Keratinocyte (primary cell): ENCODE measurements at regions not wholly inside any gene's neighbourhood (a gene's known extent, or its start where the extent isn't known, plus 50 kb on each side); places are given as distances from the start of the nearest gene placed in this dataset.

Experiments used
- DNase-seq: peaks from one replicate; pipeline ENCODE4 v3.0.0-alpha.2; 2011; ENCODE audit warnings: low read depth, missing footprints, low spot score
- FAIRE-seq: peaks from 2 replicates; lab custom pipeline; 2011; peaks lifted over from hg19 to GRCh38; lab: Jason Lieb, UNC
- H2AFZ ChIP-seq: 2 replicates; pipeline ENCODE4 v1.6.0; 2012; ENCODE audit warnings: low read length, control low read depth, inconsistent platforms; ENCODE audit not compliant: control insufficient read depth
- H3K27ac ChIP-seq: 2 replicates; pipeline ENCODE4 v1.5.1; 2011; ENCODE audit warnings: low read length; ENCODE audit not compliant: control insufficient read depth, insufficient read depth
- H3K27me3 ChIP-seq: 3 replicates; pipeline ENCODE4 v1.6.0; 2011; ENCODE audit warnings: low read length; ENCODE audit not compliant: control insufficient read depth, insufficient read depth; ENCODE audit errors: extremely low read depth
- H3K36me3 ChIP-seq, 2 experiments: 2 replicates in 1 of 2; 3 replicates in 1 of 2; pipeline ENCODE4 v1.5.1; 2011; ENCODE audit warnings: low read length in 2 of 2, mild to moderate bottlenecking in 1 of 2; ENCODE audit not compliant: control insufficient read depth in 2 of 2, insufficient read depth in 2 of 2; ENCODE audit errors: extremely low read depth in 1 of 2
- H3K4me1 ChIP-seq: 3 replicates; pipeline ENCODE4 v1.5.1; 2011; ENCODE audit warnings: low read length; ENCODE audit not compliant: control insufficient read depth, insufficient read depth; ENCODE audit errors: extremely low read depth
- H3K4me2 ChIP-seq: 3 replicates; pipeline ENCODE4 v1.6.0; 2011; ENCODE audit warnings: low read depth, low read length; ENCODE audit not compliant: control insufficient read depth, insufficient read depth; ENCODE audit errors: extremely low read depth
- H3K4me3 ChIP-seq, 3 experiments: fragments of 200-600 bp in 1 of 3; sonication (generic) in 1 of 3; 2 replicates in 2 of 3; 3 replicates in 1 of 3; pipeline ENCODE4 v1.5.1; 2011 to 2016; ENCODE audit warnings: low read length in 3 of 3, mild to moderate bottlenecking in 3 of 3, control low read depth in 2 of 3, inconsistent platforms in 1 of 3, low read depth in 1 of 3, mixed read lengths in 1 of 3, mixed run types in 1 of 3, moderate library complexity in 1 of 3; ENCODE audit not compliant: control insufficient read depth in 2 of 3, insufficient read depth in 2 of 3; ENCODE audit errors: extremely low read depth in 1 of 3
- H3K79me2 ChIP-seq: 2 replicates; pipeline ENCODE4 v1.6.0; 2012; ENCODE audit warnings: low read length; ENCODE audit not compliant: control insufficient read depth, insufficient read depth
- H3K9ac ChIP-seq: 3 replicates; pipeline ENCODE4 v1.6.0; 2011; ENCODE audit warnings: low read length; ENCODE audit not compliant: control insufficient read depth, insufficient read depth; ENCODE audit errors: extremely low read depth
- H3K9me1 ChIP-seq: 3 replicates; pipeline ENCODE4 v1.6.0; 2011; ENCODE audit warnings: low read length; ENCODE audit not compliant: control insufficient read depth, insufficient read depth; ENCODE audit errors: extremely low read depth
- H3K9me3 ChIP-seq: 2 replicates; pipeline ENCODE4 v1.5.1; 2012; ENCODE audit warnings: low read depth, low read length; ENCODE audit not compliant: control insufficient read depth
- H4K20me1 ChIP-seq: 3 replicates; pipeline ENCODE4 v1.6.0; 2011; ENCODE audit warnings: low read length; ENCODE audit not compliant: control insufficient read depth, insufficient read depth; ENCODE audit errors: extremely low read depth
- CTCF ChIP-seq, 3 experiments: IDR thresholded peaks in 1 of 3; conservative IDR thresholded peaks in 1 of 3; optimal IDR thresholded peaks in 1 of 3; 2 replicates in 2 of 3; 3 replicates in 1 of 3; pipeline versions ENCODE3 to v1.5.1; 2011; ENCODE audit warnings: low read length in 3 of 3, mild to moderate bottlenecking in 3 of 3, moderate library complexity in 2 of 3, control low read depth in 1 of 3, inconsistent platforms in 1 of 3; ENCODE audit not compliant: insufficient read depth in 2 of 3; ENCODE audit errors: extremely low read depth in 1 of 3
- EZH2 ChIP-seq: IDR thresholded peaks from one replicate; pipeline ENCODE4 v1.6.1; 2012; ENCODE audit warnings: inconsistent platforms, mild to moderate bottlenecking, low read length, moderate library complexity
- dilution Hi-C: fragments of 300-500 bp; cut with MboI; formaldehyde crosslinking; loops from one replicate; pipeline ENCODE4 v1.7.0; 2020; ENCODE audit warnings: low sequenced_read_pairs; ENCODE audit not compliant: extremely low pct_ligation_motif_present

GRCh38 chr5:91443761-91444467 lies 60.8 kb upstream of the ARRDC3 start:
- Histone ChIP-seq H3K9me3 (no peaks in the 10 kb centered on the region), H3K79me2 (no peaks in the 10 kb centered on the region), H3K9ac (no peak overlapping the region), H3K4me1 (no peaks in the 10 kb centered on the region), H3K9me1 (no peaks in the 10 kb centered on the region), H3K27me3 (no peaks in the 10 kb centered on the region), H2AFZ (no peak overlapping the region), H3K4me3 (no peak overlapping the region), H4K20me1 (no peaks in the 10 kb centered on the region), H3K4me2 (no peak overlapping the region), H3K36me3 (no peaks in the 10 kb centered on the region), H3K27ac (no peak overlapping the region)
- dilution Hi-C loops = no loop called here
- TF ChIP-seq EZH2 (no peak), CTCF (optimal IDR thresholded peaks at IDR 0.05 in 1 of 3, IDR thresholded peaks at IDR 0.05 in 1 of 3, conservative IDR thresholded peaks at IDR 0.05 in 1 of 3; ENCODE audit: extremely low read depth in 1 of 3, insufficient read depth in 2 of 3, low read length in 3 of 3) (no peak)
- FAIRE-seq (no peak), DNase-seq (no peak)

GRCh38 chr5:91443023-91443422 lies 59.9 kb upstream of the ARRDC3 start:
- TF ChIP-seq CTCF (optimal IDR thresholded peaks at IDR 0.05 in 1 of 3, IDR thresholded peaks at IDR 0.05 in 1 of 3, conservative IDR thresholded peaks at IDR 0.05 in 1 of 3; ENCODE audit: extremely low read depth in 1 of 3, insufficient read depth in 2 of 3, low read length in 3 of 3) = no peak
- TF ChIP-seq EZH2 = no peak
- Histone ChIP-seq H3K4me1 (no peaks in the 10 kb centered on the region), H3K9me1 (no peaks in the 10 kb centered on the region), H3K79me2 (no peaks in the 10 kb centered on the region), H3K36me3 (no peaks in the 10 kb centered on the region), H3K9me3 (no peaks in the 10 kb centered on the region), H4K20me1 (no peaks in the 10 kb centered on the region), H2AFZ (no peak overlapping the region), H3K4me3 (no peak overlapping the region), H3K27me3 (no peaks in the 10 kb centered on the region), H3K4me2 (no peak overlapping the region), H3K27ac (no peak overlapping the region), H3K9ac (no peak overlapping the region)
- DNase-seq (no peak), FAIRE-seq (no peak)
- dilution Hi-C loops = no loop called here
